HG02943 (cell line): ENCODE measurements at regions not wholly inside any gene's neighbourhood (a gene's known extent, or its start where the extent isn't known, plus 50 kb on each side); places are given as distances from the start of the nearest gene placed in this dataset.
A peak's percentile ranks its signal among the peaks of the same experiment; 100 is the strongest.

Experiments
- ATAC-seq: cut with Tn5 transposase; IDR thresholded peaks from one replicate; pipeline ENCODE4 v1.9.1; 2021; ENCODE audit warnings: mild to moderate bottlenecking, low read depth, moderate library complexity; ENCODE audit not compliant: unreplicated experiment

DNA sequence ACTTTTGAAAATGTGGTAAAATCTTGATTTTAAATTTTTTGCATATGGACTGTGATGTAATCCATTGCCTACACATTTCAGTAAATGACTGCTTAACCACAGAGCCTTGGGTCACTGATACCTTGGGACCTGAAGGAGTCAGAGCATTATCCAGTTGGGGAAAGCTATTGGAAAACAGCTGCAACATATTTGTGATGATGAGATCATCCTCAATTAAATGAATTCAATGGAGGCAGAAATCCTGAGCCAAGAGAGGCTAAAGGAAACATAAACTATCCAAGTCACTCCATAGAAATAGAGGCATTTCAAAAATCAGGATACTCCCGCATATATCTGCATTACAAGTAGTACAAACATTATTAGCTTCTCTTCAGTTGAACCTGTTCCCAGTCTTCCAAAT, 99.8 kb upstream of the PRMT6 start:
- ATAC-seq: no peak

DNA sequence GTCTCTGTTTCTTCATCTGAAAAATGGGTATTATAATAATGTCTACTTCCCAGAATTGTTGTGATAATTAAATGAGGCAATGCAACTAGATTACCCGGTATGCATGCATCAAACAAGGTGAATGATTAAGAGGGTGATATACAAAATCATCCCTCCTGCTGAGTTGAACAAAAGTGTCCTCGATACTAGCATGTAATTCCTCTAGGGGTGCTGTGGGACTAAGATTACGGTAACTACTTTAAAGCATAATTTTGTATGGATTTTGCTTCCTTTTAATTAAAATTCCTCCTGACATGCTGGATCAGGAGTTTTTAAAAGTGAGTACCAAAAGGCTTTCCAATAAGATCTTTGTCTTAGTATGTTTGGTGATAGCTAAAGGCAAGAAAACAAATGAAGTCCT, 98.7 kb upstream of the PRMT6 start:
- no peak for ATAC-seq

DNA sequence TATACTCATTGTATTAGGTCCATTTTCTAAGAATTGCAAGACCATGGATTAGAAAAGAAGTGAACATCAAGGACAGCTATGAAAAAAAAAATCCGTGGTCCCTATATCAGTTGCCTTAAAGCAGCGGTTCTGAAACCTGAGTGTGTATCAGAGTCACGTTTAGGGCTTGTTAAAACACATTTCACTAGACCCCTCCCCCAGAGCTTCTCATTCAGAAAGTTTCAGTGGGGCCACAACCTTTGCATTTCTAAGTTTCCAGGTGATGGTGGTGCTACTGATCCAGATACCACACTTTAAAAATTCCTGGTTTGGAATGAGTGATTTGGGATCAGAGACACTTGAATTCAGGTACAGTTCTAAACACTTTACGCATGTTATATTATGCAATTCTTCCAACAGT, 96.1 kb upstream of the PRMT6 start:
- no peak for ATAC-seq

DNA sequence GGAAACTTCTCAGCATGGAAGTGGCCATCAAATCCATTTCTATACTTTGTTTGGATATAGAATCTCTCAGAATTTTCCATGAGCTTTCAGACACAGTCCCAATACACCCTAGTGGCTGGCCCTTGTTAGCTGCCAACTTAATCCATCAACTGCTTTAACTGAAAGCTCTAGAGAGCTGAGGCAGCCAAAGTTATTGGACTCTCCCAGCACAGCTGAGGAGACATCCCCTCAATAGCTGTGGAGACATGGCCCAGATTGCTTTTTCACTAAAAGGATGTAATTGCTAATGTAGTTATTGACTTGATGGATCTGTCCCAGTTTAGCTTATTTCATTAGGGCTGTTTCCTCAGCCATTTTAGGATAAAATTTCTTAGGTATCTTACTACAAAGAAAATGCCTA, 94.8 kb upstream of the PRMT6 start:
- ATAC-seq: no peak

DNA sequence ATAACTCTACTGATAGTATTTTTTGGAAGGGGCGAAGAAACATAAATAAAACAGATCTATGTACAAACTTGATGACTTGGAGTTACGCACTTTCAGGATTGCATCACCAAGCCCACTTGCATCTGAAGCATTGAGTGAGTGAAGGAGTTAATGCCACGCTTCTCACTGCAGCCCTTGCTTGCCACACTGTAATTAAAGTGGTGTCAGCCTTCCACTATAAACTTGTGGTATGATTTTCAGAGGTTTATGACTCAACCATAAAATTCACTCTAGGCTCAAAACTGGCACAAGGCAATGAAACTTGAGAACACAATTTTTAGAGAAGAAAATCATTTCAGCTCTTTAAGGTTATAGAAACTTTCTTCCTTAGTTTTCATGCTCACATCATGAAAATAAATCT, 93.9 kb upstream of the PRMT6 start:
- ATAC-seq: no peak

DNA sequence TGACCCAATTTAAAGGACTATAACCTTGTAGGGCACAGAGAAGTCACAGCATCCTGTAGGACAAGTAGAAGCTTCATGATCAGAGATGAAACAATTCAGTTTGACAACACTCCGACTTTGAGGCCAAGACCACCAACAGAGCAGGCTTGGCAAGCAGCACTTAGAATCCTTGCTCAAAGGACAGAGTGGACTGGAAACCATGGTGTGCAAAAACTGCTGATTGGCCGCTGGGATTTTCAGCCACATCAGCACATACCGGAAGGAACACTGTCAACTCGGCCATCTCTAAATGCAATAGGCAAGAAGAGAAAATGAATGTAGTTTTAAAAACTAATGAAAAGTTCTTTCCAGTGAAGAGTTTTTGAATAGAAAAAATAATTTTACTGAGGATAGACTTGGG, 92.0 kb upstream of the PRMT6 start:
- no peak for ATAC-seq

DNA sequence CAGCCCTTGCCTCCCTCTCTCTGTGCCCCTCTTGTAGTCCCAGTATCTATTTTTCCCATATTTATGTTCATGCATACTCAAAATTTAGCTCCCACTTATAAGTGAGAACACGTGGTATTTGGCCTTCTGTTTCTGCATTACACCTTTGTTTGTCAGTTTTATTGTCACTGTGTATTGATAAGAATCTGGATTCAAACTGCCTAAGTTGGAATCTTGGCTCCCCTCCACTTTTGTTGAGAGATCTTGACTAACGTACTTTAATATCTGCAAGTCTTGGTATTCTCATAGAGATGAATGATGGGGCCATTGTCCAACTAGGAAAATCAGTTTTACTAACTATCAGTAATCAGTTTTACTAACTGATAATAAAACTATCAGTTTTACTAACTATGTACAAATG, 87.8 kb upstream of the PRMT6 start:
- no peak for ATAC-seq

DNA sequence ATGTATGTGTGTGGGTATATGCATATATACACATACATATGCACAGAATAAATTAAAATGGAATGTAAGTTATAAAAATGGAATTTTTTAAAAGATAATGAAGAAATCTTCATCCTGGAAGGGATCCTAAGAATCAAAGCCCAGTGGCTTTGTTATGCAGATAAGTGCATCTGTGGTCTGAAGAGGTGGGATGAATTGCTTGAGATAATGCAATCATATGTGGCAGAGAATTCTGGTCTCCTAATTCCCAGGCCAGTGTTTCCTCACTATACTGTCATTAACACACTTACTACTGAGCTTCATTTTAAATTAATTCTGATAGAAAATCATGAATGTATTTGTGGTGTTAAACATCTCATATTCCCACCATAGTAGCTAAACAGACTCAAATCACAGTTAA, 86.7 kb upstream of the PRMT6 start:
- ATAC-seq: no peak

DNA sequence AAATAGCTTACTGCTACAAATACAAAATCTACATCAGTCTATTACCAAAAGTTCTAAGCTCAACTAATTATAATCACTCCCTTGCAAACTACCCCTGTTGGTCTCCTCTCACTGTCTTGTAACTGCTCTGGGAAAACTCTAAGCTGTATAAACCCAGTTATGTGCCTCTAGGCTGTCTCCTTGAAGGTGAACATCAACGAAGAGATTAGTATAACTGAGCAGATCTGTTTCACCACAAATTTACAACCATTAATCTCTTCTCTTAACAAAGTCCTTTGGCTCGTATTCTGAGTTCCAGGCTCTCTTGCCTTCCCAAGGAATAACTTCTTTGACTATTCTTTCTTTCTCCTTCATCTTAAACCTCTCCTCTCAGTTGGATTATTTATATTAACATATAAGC, 84.4 kb upstream of the PRMT6 start:
- no peak for ATAC-seq

DNA sequence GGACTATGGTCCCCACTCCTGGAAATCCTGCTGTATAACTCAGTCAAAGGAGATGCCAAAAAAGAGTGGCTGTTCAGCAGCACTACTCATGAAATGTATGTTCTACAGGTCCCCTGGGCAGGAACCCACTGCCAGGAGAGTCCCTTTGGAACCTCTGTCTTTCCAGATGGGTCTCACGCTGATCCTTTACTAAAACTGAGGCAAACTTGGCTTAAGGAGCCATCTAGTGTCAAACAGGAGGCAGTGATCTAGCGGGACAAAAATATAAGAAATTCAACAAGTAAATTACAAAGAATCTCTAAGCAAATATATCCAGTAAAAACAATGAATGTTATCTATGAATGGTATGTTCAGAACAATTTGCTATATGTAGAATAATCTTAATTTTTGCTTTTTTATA, 80.5 kb upstream of the PRMT6 start:
- no peak for ATAC-seq

DNA sequence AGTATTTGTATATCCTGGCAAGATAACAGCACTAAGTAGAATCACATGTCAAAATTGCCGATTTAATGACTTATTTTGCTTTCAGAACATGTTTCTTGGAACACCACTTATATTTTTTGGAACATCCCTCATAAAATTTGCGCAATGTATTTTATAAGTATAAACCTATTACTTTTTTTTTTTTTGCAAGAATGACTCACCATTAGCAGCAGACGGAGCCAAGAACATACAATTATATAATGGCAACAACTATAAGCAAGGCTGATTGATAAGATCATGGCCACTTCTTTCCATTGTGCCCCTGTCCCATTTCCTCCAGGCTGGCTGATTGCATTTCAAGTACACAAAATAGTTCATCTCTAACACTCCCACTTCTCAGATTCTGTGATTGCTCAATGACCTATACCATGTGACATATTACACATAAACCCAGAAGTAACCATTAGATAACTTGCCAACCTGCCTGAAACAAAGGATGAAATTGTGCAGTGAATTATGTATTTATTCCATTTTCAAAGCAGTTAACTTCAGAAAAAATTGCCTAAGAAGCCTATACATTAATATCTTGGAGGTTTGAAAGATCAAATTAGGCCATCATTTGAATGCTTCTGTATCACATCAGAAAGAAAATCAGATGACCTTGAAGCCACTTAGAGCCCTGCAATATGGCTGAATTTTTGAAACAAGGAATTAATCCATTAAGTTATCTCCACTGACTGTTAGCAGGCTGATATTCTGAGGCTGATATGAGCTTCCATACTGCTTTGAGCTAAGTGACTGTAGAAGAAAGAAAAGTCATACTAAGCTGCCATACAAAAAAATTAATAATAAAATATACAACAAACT, 77.8 kb upstream of the PRMT6 start:
- ATAC-seq: no peak

DNA sequence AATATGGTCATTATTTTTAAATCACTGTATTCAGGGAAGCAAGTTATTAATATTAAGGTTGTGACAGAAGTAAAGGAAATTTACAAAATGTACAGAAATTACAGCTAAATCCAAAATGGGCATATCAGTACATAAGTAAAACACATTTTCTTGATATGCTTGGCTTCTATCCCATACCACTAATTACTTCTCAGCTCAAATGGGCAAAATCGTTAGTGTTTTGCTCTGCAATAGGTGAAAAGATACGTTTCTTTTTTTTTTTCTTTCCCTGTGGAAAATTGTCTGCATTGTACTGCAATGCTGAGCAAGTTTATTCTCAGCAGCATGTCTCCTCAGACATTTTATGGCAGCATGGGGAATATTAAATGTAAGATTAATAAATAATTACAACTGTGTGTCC, 77.1 kb upstream of the PRMT6 start:
- no peak for ATAC-seq

DNA sequence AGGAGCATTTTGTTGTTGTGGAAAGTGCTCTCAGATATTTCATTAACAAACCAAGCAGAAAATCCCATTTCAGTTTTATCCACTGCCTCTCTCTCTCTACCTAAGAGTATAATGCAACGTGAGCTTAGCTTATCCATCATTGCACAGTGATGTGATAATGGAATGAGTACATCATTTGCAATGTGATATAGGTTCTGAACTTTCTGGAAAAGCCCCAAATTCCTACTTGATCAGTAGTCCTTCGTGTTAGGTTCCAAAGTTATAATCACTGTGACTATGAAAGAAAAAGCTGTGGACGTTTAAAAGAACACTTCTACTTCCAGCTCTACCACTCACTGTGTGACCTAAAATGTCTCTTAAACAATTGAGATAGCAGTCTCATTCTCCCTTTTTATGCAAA, 76.4 kb upstream of the PRMT6 start:
- no peak for ATAC-seq

DNA sequence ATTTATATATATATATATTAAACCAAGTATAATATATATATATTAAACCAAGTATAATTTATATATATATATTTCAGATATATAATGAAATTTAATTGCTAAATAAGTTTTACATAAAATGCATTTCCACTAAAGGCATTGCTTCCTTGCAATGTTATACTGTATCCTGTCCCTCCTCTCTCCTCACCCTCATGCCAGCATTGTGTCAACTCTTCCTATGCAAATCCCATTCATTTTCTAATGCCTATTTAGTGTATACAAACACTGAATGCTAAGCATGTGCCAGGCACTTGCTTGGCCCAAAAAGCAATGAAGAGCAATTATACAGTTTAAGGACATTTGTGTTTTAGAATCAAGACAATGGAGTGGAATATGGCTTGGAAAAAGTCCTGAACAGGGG, 71.7 kb upstream of the PRMT6 start:
- no peak for ATAC-seq

DNA sequence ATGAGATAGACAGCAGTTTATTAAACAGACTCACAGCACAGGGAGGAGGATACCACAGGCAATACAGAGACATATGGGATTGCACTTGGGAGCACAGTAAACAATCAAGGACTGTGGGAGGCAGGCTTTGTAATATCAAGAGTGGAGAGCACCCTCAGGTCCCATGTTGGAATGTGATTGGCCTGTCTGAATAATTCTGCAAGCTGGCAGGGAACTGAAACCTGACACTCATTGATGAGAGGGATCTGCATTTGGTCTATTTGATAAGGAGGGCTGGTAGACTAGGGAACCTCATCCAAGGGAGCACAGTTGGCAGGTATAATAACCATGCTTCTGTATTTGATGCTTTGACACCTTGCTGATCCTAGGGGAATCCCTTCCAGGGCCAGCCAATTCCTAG, 69.9 kb upstream of the PRMT6 start:
- no peak for ATAC-seq

DNA sequence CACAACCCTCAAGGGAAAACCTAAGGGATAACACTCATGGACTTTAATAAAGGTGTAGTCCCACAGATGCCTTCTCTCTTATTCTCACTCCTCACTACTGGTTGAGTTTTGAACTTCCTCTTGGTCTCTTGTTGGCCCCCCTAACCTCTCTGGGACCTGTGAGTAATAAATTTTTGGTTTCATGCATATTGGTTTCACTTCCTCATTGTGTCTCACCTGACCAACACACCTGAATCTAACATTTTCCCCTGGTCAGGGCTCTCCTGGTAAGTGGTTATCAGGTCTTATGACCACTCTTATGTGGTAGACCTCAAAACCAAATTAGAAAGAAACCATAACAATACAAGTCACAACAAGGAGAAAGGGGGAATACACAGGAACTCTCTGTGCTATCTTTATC, 60.5 kb upstream of the PRMT6 start:
- peak; percentile 80 for ATAC-seq

DNA sequence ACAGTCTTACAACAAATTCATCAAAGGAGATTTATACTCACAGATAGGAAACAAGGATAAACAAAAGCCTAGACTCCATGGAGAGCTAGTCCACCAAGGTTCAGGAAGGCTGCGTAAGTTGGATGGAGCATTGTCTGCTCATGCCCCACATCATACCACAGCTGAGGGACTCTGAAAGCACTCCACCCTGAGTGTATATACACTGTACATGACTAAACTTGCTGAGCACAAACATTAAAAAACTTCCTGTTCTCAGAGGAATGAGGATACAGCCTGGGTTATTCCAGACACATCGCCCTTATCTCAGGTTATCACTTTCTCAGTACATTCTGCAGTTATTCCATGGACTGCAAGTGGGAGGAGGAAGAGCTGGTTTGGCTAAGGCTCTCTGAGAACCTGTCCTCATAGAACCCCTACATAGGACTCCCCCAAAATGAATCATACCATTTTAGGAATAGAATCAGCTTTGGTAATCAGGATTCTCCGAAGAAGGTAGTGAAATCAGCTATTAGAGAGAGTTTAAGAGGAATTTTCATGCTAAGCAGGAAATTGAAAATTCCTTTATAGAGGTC, 58.0 kb upstream of the PRMT6 start:
- no peak for ATAC-seq

DNA sequence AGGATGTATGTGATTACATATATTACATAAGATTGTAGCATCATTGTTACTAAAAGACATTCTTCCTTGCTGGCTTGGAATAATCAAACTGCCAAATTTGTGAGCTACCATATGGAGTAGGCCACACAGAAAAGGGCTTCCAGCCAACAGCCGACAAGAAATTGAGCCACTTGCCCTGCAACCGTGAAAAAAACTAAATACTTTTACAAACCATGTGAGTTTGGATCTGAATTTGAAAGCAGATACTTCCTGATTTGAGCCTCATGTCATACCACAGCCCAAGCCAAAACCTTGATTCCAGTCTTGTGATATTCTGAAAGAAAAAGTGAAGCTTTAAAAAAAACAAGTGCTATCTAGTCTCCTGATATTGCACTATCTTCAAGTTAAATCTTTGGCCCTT, 55.6 kb upstream of the PRMT6 start:
- no peak for ATAC-seq

DNA sequence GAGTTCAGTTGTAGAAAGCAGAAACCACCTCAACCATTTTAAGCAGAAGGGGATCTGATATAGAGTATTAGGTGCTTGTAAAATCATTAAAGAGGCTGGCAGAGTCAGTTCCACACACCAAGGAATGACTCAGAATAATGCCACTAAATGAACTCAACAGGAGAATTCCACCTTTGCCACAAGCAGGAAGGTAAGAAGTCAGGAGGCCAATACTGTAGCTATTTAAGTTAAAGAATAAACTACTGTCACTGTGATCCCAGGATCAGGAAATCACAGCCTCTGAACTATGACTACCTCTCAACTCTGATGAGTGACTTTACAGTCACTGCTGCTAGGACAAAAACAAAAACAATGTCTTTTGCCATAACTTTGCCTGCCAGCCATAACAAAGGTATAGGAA, 52.5 kb upstream of the PRMT6 start:
- ATAC-seq: no peak

DNA sequence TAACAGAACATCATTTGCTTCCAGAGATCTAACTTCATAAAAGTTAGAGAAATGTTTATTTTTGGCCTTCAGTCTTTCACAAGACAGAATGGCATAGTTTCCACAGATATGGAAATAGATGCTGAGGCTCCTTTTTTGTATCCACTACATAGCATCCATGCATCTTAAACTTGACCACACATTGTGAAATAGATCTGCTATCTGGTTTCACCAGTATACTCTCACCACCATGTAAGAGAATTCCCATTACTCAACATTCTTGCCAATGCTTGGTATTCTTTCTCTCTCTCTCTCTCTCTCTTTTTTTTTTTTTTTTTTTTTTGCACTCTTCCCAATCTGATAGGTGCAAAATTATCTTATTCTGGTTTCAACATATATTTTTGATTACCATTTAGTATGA, 52.1 kb upstream of the PRMT6 start:
- ATAC-seq: no peak
